AG04450 (cell line): ENCODE measurements at regions not wholly inside any gene's neighbourhood (a gene's known extent, or its start where the extent isn't known, plus 50 kb on each side); places are given as distances from the start of the nearest gene placed in this dataset.
"Not testable (repeated sequence)": the region's sequence is repeated elsewhere in the genome, so short reads cannot be mapped to it uniquely, and the experiment has no call there.

Source experiments
- CTCF ChIA-PET: fragments of 300-600, 350-600 bp; formaldehyde crosslinking; extraction: SDS; loops from one replicate; lab custom pipeline; 2022; ENCODE audit warnings: antibody characterized with exemption, inconsistent platforms; lab: Charles Lee
- POLR2A ChIA-PET: fragments of 350-600 bp; formaldehyde crosslinking; extraction: SDS; loops from one replicate; lab custom pipeline; 2021; ENCODE audit warnings: antibody characterized with exemption, inconsistent platforms; lab: Yijun Ruan, JAX
- DNase-seq: peaks from one replicate; pipeline ENCODE4 v3.0.0-alpha.2; 2011; ENCODE audit warnings: low read depth, low spot score
- H3K27ac ChIP-seq: one replicate; pipeline ENCODE4 v1.5.1; 2012; ENCODE audit warnings: low read depth, low read length, control low read depth
- H3K27me3 ChIP-seq: one replicate; pipeline ENCODE4 v1.6.0; 2012; ENCODE audit warnings: low read length; ENCODE audit not compliant: control insufficient read depth, insufficient read depth
- H3K4me3 ChIP-seq: 2 replicates; pipeline ENCODE4 v1.5.1; 2011; ENCODE audit warnings: mild to moderate bottlenecking, low read depth, low read length, control low read depth
- H3K9me3 ChIP-seq: 2 replicates; pipeline ENCODE4 v1.5.1; 2012; ENCODE audit warnings: low read length; ENCODE audit not compliant: control insufficient read depth, insufficient read depth
- CTCF ChIP-seq: IDR thresholded peaks from 2 replicates; pipeline ENCODE4 v1.5.1; 2011; ENCODE audit warnings: low read depth, low read length, control low read depth, inconsistent platforms

GRCh38 chr22:46031965-46032851, 55.2 kb upstream of the WNT7B start:
- no peak for DNase-seq
- CTCF ChIA-PET = interaction anchor here (1.2 to 2.5 kb wide), 2 partner anchors 26 kb away, joined by 6 to 15 read pairs; no protein-coding TSS in a partner anchor
- peaks cover 2% of the 10 kb centered on the region for H3K27me3 ChIP-seq
- no peak overlapping the region for H3K4me3 ChIP-seq
- no peak for TF ChIP-seq CTCF
- POLR2A ChIA-PET = no interaction called here
- no peaks in the 10 kb centered on the region; the same call in 1 of the 2 replicates for H3K9me3 ChIP-seq
- no peak overlapping the region for H3K27ac ChIP-seq

GRCh38 chr22:46033256-46034200, 56.6 kb upstream of the WNT7B start:
- no peak overlapping the region for H3K27ac ChIP-seq
- H3K9me3 ChIP-seq = no peaks in the 10 kb centered on the region; the same call in 1 of the 2 replicates
- CTCF ChIA-PET = interaction anchor here (1.3 to 2.5 kb wide), 2 partner anchors 20 to 28 kb away, joined by 6 to 15 read pairs; no protein-coding TSS in a partner anchor
- DNase-seq = no peak
- H3K4me3 ChIP-seq = no peak overlapping the region
- POLR2A ChIA-PET = interaction anchor here (0.7 kb wide), 1 partner anchor 26 kb away, joined by 3 read pairs; no protein-coding TSS in a partner anchor
- no peak for TF ChIP-seq CTCF
- peaks cover 2% of the 10 kb centered on the region for H3K27me3 ChIP-seq

GRCh38 chr22:46034480-46034879, 57.5 kb upstream of the WNT7B start:
- not testable (repeated sequence) for H3K27me3 ChIP-seq, H3K9me3 ChIP-seq, DNase-seq, H3K27ac ChIP-seq, H3K4me3 ChIP-seq
- ChIA-PET CTCF (interaction anchor here (1.3 to 2.5 kb wide), 2 partner anchors 21 to 29 kb away, joined by 6 to 15 read pairs; no protein-coding TSS in a partner anchor), POLR2A (interaction anchor here (0.7 kb wide), 1 partner anchor 27 kb away, joined by 3 read pairs; no protein-coding TSS in a partner anchor)

GRCh38 chr22:46035380-46035741, 58.4 kb upstream of the WNT7B start:
- ChIA-PET POLR2A (interaction anchor here (0.6 to 2.0 kb wide), 10 partner anchors 10 to 889 kb away, joined by 3 to 6 read pairs (median 4); no protein-coding TSS in a partner anchor), CTCF (interaction anchor here (1.0 kb wide), 1 partner anchor 29 kb away, joined by 6 read pairs; no protein-coding TSS in a partner anchor)
- no peak for DNase-seq
- H3K27ac ChIP-seq = no peak overlapping the region
- no peak for TF ChIP-seq CTCF
- H3K27me3 ChIP-seq = no peaks in the 10 kb centered on the region
- no peaks in the 10 kb centered on the region; the same call in 1 of the 2 replicates for H3K9me3 ChIP-seq
- peak overlapping the region; percentile 49 for H3K4me3 ChIP-seq
